Stimulated activated CD8-positive, alpha-beta memory T cell treated with anti-CD3 and anti-CD28 coated beads, Interleukin-12 subunit alpha, Interleukin-12 subunit beta, amount 100 ng/mL, for 1 hour (primary cell): ENCODE measurements at regions not wholly inside any gene's neighbourhood (a gene's known extent, or its start where the extent isn't known, plus 50 kb on each side); places are given as distances from the start of the nearest gene placed in this dataset.

Source experiments
- DNase-seq: peaks from one replicate; pipeline ENCODE4 v3.0.0-alpha.2; 2020; ENCODE audit warnings: low read depth

- DNase-seq = no peak
Measured at GRCh38 chr2:120440521-120441350, 94.8 kb downstream of the INHBB start.

DNA sequence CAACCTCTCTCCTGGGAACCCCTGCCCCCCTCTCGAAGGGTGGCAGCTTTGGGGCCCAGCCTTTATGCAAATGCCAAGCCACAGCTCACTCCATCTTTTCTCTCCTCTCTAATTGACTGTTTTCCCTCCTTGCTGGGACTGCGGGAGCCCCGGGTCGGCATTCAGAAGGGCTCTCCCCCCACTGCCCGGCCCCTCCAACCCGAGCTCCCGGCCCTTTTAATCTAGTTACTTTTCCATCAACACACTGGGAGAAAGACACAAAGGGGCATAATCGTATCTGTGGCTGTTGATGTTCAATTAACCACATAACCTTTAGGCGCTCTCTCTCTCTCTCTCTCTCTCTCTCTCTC lies 95.4 kb downstream of the INHBB start:
- no peak for DNase-seq

- DNase-seq = no peak
Measured at GRCh38 chr2:120441744-120442471, 96.0 kb downstream of the INHBB start.

- DNase-seq = no peak
Measured at GRCh38 chr2:120442541-120442922, 96.6 kb downstream of the INHBB start.

DNA sequence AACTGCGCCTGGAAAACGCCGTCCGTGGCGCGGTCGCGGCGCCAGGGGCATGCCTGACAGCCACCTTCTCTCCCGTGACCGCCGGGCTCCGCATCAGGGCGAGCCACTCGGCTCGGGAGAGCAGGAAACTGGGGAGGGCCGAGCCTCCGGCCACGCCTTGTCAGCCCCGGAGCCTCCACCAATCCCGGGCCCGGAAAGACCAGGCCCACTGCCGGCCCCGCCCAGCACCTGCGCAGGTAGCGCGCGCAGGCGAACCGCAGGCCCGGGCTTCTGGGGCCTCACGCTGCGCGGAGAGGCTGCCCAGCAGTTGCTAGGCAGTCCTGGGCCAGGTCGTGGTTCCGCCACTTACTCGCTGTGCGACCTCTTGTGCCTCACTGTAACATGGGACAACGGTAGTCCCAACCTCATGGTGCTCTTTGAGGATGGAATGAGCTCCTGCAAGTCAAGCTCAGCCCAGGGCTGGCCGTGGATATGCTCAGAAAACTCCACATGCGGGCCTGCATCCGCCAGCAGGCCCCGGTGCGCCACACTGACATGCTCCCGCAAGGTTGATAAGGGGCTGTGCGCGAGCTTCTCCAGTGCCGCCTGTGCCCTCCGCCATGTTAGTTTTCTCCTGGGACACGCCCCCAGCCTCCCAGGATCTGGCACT lies 97.1 kb downstream of the INHBB start:
- no peak for DNase-seq

GRCh38 chr2:120443946-120444345 lies 98.0 kb downstream of the INHBB start:
- no peak for DNase-seq

DNA sequence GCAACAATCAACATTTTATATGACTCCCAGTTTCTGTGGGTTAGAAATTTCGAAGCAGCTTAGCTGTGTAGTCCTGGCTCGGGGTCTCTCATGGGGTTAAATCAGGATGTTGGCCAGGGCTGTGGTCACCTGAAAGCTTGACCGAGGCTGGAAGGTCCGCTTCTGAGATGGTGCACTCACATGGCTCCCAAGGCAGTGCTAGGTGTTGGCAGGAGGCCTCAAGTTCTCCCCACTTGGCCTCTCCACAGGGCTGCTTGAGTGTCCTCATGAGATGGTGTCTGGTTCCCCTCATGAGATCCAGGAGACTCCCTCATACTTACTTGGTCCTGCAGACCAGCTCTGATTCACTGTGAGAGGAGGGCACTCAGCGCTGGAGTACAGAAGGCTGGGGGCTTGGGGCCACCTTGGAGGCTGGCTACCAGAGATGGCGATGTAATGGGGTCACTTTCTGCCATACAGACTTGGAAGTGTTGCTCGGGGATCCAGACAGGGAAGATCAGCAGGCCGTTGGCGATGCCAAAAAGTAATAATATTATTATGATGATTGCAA lies 98.8 kb downstream of the INHBB start:
- DNase-seq = no peak

DNA sequence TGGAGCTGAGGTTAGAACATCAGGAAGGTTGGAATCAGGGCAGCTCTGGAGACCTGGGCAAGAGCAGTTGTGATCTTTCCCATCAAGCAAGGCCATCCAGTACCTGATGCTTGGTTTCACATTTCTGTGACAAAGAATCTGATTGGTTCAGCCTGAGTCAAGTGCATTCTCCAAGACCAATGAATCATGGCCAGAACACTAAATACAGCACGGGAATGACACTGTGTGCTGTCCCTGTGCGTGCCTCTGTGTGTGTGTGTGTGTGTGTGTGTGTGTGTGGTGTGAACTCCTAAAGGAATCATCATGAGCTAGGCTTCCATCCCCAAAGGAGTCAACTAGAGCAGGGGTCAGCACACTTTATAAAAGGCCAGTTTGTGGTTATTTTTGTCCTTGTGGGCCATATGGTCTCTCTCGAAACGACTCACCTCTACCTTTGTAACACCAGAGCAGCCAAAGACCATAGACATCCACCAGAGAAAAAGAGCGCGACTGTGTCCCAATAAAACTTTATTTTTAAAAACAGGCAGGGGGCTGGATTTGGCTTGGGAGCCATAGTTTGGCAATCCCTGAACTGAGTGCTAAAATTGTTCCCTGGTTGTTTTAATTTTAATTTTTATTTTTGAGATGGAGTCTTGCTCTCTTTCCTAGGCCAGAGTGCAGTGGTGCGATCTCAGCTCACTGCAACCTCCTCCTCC lies 99.7 kb downstream of the INHBB start:
- no peak for DNase-seq

- DNase-seq = no peak
Measured at GRCh38 chr2:120446236-120447126, 100.5 kb downstream of the INHBB start.

- no peak for DNase-seq
Measured at GRCh38 chr2:120447127-120447785, 101.3 kb downstream of the INHBB start.

- DNase-seq = no peak
Measured at GRCh38 chr2:120448436-120448835, 102.5 kb downstream of the INHBB start.

GRCh38 chr2:120448961-120449810 lies 103.2 kb downstream of the INHBB start:
- no peak for DNase-seq

DNA sequence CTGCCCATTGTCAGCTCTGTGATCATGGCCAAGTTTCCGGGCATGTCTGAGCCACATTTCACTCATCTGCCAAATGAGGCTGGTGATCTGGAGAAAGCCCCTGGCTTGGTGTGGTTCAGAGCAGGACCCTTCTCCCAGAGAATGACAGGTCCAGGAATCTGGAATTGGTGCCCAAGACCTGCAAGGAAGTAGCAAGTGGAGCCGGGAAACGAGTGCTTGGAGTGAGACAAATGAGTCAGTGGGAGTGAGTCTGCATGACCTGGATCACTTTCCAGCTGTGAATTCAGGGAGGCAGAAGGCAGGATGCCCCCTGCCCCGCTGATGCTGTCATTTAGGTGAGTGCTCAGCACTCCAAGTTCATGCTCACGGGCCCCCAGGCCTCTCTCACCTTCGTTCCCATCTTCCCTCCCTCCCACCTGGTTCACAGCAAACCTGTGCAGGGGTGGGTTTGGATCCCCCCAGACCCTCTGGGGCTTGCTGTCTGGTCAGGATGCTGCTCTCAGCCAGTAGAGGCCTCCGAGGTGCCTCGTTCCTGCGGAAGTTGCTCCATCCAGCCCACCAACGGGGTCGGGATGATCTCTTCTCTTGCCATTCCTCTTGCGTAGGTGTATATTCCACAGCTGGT lies 104.4 kb downstream of the INHBB start:
- DNase-seq = no peak

- no peak for DNase-seq
Measured at GRCh38 chr2:120451334-120451733, 105.4 kb downstream of the INHBB start.

- DNase-seq = no peak
Measured at GRCh38 chr2:120452131-120452530, 106.2 kb downstream of the INHBB start.

DNA sequence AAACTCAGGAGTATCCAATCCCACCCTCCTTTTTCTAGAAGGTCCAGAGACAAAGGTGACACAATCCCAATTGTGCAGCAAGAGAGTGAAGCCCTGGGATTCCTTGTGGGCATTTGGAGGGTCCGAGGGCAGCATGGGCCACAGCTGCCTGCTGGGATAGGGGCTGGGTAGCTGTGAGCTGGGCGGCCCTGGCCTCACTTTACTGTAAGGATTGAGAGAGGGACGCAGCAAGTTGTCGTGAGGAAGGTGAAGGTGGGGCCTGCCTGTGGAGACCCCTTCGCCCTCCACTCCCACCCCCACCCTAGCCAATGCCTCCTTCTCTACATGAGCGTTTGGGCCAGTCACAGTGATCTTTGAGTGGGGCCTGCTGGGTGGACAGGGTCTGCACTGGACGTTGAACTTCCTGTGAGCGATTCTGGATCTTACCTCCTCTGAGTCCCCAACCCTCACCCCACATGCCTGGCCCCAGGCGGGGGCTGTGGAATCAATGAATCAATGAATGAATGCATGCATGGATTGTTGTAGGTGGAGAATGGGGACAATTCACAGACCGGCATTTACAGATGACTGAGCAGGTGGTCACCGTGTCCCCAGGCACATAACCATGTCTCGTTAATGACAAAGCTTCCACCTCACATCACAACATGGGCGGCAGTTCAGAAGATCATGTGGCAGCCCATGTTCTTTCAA lies 107.2 kb downstream of the INHBB start:
- no peak for DNase-seq

- DNase-seq = no peak
Measured at GRCh38 chr2:120453635-120453998, 107.7 kb downstream of the INHBB start.

DNA sequence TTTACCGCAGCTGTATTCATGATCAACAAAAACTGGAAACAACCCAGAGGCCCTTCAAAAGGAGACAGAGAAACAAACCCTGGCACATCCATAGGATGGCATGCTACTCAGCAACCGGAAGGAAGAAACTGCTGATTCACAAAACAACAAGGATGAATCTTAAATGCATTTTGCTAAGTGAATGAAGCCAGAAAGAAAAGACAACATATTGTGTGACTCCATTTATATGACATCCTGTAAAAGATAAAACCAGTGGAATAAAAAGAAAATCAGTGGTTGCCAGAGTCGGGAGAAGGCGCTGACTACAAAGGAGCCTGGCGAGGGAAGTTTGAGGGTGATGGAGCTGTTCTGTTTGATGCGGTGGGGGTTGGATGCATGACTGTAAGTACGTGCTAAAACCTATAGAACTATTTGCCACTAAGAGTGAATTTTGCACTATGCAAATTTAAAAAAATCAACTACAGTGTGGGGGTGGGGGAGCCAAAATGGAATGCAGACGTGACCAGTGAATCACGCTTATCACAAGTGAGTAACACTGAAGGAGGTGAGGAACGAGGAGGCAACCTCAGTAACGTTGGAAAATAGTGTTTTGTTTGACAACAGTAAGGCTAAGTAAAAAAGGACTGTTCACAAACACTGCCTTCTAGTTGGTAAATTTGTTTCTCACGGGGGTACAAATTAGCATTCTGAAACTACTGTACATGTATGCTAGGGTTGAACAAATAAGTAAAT lies 108.9 kb downstream of the INHBB start:
- no peak for DNase-seq
